BJ (cell line): ENCODE measurements at regions not wholly inside any gene's neighbourhood (a gene's known extent, or its start where the extent isn't known, plus 50 kb on each side); places are given as distances from the start of the nearest gene placed in this dataset.

Source experiments
- CTCF ChIA-PET: fragments of 350-600 bp; formaldehyde crosslinking; extraction: SDS; loops from one replicate; lab custom pipeline; 2021; ENCODE audit warnings: antibody characterized with exemption, inconsistent platforms; lab: Yijun Ruan, JAX
- POLR2A ChIA-PET: fragments of 300-600 bp; sonication (Branson Sonifier 250); formaldehyde crosslinking; extraction: SDS; loops from one replicate; lab custom pipeline; 2021; ENCODE audit warnings: antibody characterized with exemption; lab: Charles Lee
- DNase-seq: peaks from one replicate; pipeline ENCODE4 v3.0.0-alpha.2; 2011; ENCODE audit warnings: low read depth
- H3K27me3 ChIP-seq: 2 replicates; pipeline ENCODE4 v1.6.0; 2011; ENCODE audit warnings: low read length; ENCODE audit not compliant: control insufficient read depth, insufficient read depth
- H3K36me3 ChIP-seq: 2 replicates; pipeline ENCODE4 v1.5.1; 2011; ENCODE audit warnings: low read length; ENCODE audit not compliant: control insufficient read depth, insufficient read depth
- H3K4me3 ChIP-seq: 2 replicates; pipeline ENCODE4 v1.5.1; 2011; ENCODE audit warnings: low read depth, mild to moderate bottlenecking, control low read depth, low read length
- CTCF ChIP-seq: IDR thresholded peaks from 2 replicates; pipeline ENCODE4 v1.5.1; 2011; ENCODE audit warnings: low read depth, mild to moderate bottlenecking, control low read depth, inconsistent platforms, low read length, moderate library complexity; ENCODE audit not compliant: insufficient read depth

- H3K27me3 ChIP-seq = no peaks in the 10 kb centered on the region
- no peak overlapping the region for H3K4me3 ChIP-seq
- no peak for TF ChIP-seq CTCF
- ChIA-PET CTCF (no interaction called here), POLR2A (no interaction called here)
- H3K36me3 ChIP-seq = no peaks in the 10 kb centered on the region
- DNase-seq = no peak
Measured at GRCh38 chr11:15557457-15558230, 442.9 kb downstream of the INSC start.

GRCh38 chr11:15558513-15559181 is 443.9 kb downstream of the INSC start:
- Histone ChIP-seq H3K27me3 (no peaks in the 10 kb centered on the region), H3K4me3 (no peak overlapping the region), H3K36me3 (no peaks in the 10 kb centered on the region)
- POLR2A ChIA-PET = no interaction called here
- CTCF ChIA-PET = interaction anchor here (0.6 kb wide), 1 partner anchor 31 kb away, joined by 4 read pairs; no protein-coding TSS in a partner anchor
- TF ChIP-seq CTCF = no peak
- DNase-seq = no peak

GRCh38 chr11:15560689-15561467 is 446.2 kb downstream of the INSC start:
- TF ChIP-seq CTCF = no peak
- POLR2A ChIA-PET = interaction anchor here (1.1 kb wide), 1 partner anchor 18 kb away, joined by 3 read pairs; no protein-coding TSS in a partner anchor
- DNase-seq = no peak
- no peaks in the 10 kb centered on the region for H3K36me3 ChIP-seq
- no peaks in the 10 kb centered on the region for H3K27me3 ChIP-seq
- H3K4me3 ChIP-seq = no peak overlapping the region
- CTCF ChIA-PET = no interaction called here

DNA sequence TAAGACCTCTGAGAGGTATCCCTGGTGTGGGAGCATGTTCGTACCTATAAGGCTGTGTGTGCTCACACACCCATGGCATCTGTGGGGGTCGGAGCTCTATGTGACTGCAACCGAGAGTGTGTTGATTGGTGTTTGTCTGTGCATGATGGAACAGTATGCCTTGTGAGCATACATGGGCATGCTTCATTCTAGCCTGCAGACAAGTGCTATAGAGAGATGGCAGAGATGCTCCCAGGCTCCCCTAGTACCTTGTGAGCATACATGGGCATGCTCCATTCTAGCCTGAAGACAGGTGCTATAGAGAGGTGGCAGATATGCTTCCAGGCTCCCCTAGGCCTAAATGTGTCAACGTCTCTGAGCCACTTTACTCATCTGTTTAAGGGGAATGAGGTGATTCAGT is 447.5 kb downstream of the INSC start:
- H3K27me3 ChIP-seq = no peaks in the 10 kb centered on the region
- TF ChIP-seq CTCF = no peak
- H3K4me3 ChIP-seq = no peak overlapping the region
- H3K36me3 ChIP-seq = no peaks in the 10 kb centered on the region
- CTCF ChIA-PET = no interaction called here
- no peak for DNase-seq
- POLR2A ChIA-PET = interaction anchor here (1.1 kb wide), 1 partner anchor 16 kb away, joined by 3 read pairs; no protein-coding TSS in a partner anchor

- no peak overlapping the region for H3K4me3 ChIP-seq
- H3K27me3 ChIP-seq = no peaks in the 10 kb centered on the region
- H3K36me3 ChIP-seq = no peaks in the 10 kb centered on the region
- POLR2A ChIA-PET = no interaction called here
- no peak for DNase-seq
- TF ChIP-seq CTCF = no peak
- CTCF ChIA-PET = interaction anchor here (0.8 kb wide), 1 partner anchor 64 kb away, joined by 3 read pairs; no protein-coding TSS in a partner anchor
Measured at GRCh38 chr11:15563054-15563453, 448.3 kb downstream of the INSC start.
